ENCODE measurements at regions not wholly inside any gene's neighbourhood (a gene's known extent, or its start where the extent isn't known, plus 50 kb on each side); places are given as distances from the start of the nearest gene placed in this dataset.

GRCh38 chr17:6290488-6291196 is 144.3 kb downstream of the AIPL1 start:
- H3K9me3 ChIP-seq: no peaks in the 10 kb centered on the region
- WGBS, 2 donors: 61 to 79% methylated on average over 2 of the region's 2 CpGs
- TF ChIP-seq CTCF (IDR thresholded peaks at IDR 0.05): no peak
- no peak for TF ChIP-seq POLR2A (IDR thresholded peaks at IDR 0.05)
- H3K27me3 ChIP-seq: no peaks in the 10 kb centered on the region
- H3K36me3 ChIP-seq (replicated peaks in 1 of 2; ENCODE audit: insufficient read depth in 1 of 2, low read depth in 2 of 2): no peaks in the 10 kb centered on the region
- DNase-seq (no peak), ATAC-seq (no peak)
- H3K4me3 ChIP-seq: no peak overlapping the region
- H3K4me1 ChIP-seq: no peaks in the 10 kb centered on the region
- no peak overlapping the region for H3K27ac ChIP-seq
- intact Hi-C loops (cut with DNase I): no loop called here

GRCh38 chr17:6286233-6286632 is 148.7 kb downstream of the AIPL1 start:
- intact Hi-C loops (cut with DNase I): no loop called here
- Histone ChIP-seq H3K4me3 (no peak overlapping the region), H3K9me3 (no peaks in the 10 kb centered on the region), H3K36me3 (replicated peaks in 1 of 2; ENCODE audit: insufficient read depth in 1 of 2, low read depth in 2 of 2) (no peaks in the 10 kb centered on the region), H3K27me3 (no peaks in the 10 kb centered on the region), H3K4me1 (no peaks in the 10 kb centered on the region), H3K27ac (no peak overlapping the region)
- ATAC-seq: no peak
- TF ChIP-seq CTCF (IDR thresholded peaks at IDR 0.05): no peak
- no peak for TF ChIP-seq POLR2A (IDR thresholded peaks at IDR 0.05)
- no peak for DNase-seq
- 21 to 40% methylated on average over 3 to 4 of the region's 4 CpGs for WGBS, 2 donors

- H3K4me1 ChIP-seq: no peaks in the 10 kb centered on the region
- DNase-seq (no peak), ATAC-seq (no peak)
- no peak overlapping the region for H3K4me3 ChIP-seq
- intact Hi-C loops (cut with DNase I): no loop called here
- H3K36me3 ChIP-seq (replicated peaks in 1 of 2; ENCODE audit: insufficient read depth in 1 of 2, low read depth in 2 of 2): no peaks in the 10 kb centered on the region
- no peaks in the 10 kb centered on the region for H3K27me3 ChIP-seq
- no peaks in the 10 kb centered on the region for H3K9me3 ChIP-seq
- TF ChIP-seq CTCF (IDR thresholded peaks at IDR 0.05) (no peak), POLR2A (IDR thresholded peaks at IDR 0.05) (no peak)
- no peak overlapping the region for H3K27ac ChIP-seq
Measured at GRCh38 chr17:6285486-6285885, 149.4 kb downstream of the AIPL1 start.

- Histone ChIP-seq H3K36me3 (replicated peaks in 1 of 2; ENCODE audit: insufficient read depth in 1 of 2, low read depth in 2 of 2) (no peaks in the 10 kb centered on the region), H3K27me3 (peaks cover 0 to 3% of the 10 kb centered on the region in 2 donors), H3K9me3 (no peaks in the 10 kb centered on the region), H3K4me3 (no peak overlapping the region), H3K27ac (no peak overlapping the region), H3K4me1 (no peaks in the 10 kb centered on the region)
- ATAC-seq (no peak), DNase-seq (peak; percentile 11 to 24 (median 16))
- 9 to 24% methylated on average over 7 of the region's 7 CpGs for WGBS, 2 donors
- intact Hi-C loops (cut with DNase I): no loop called here
- TF ChIP-seq CTCF (IDR thresholded peaks at IDR 0.05) (peak in 1 of 7 experiments; percentile 18), POLR2A (IDR thresholded peaks at IDR 0.05) (no peak)
Measured at GRCh38 chr17:6279659-6280058, 155.3 kb downstream of the AIPL1 start.

GRCh38 chr17:6278376-6278775 is 156.5 kb downstream of the AIPL1 start:
- 56 to 74% methylated on average over 4 of the region's 4 CpGs for WGBS, 2 donors
- no peak for DNase-seq
- intact Hi-C loops (cut with DNase I): no loop called here

More at GRCh38 chr17:6278376-6278775, 156.5 kb downstream of the AIPL1 start:
- H3K4me3 ChIP-seq: no peak overlapping the region
- no peaks in the 10 kb centered on the region for H3K4me1 ChIP-seq
- H3K36me3 ChIP-seq (replicated peaks in 1 of 2; ENCODE audit: insufficient read depth in 1 of 2, low read depth in 2 of 2): no peaks in the 10 kb centered on the region
- no peak for ATAC-seq
- TF ChIP-seq CTCF (IDR thresholded peaks at IDR 0.05): no peak
- no peak for TF ChIP-seq POLR2A (IDR thresholded peaks at IDR 0.05)
- H3K9me3 ChIP-seq: no peaks in the 10 kb centered on the region
- no peak overlapping the region for H3K27ac ChIP-seq
- peaks cover 0 to 3% of the 10 kb centered on the region in 2 donors for H3K27me3 ChIP-seq

All from body of pancreas (tissue), 4 donors.